ENCODE measurements at regions not wholly inside any gene's neighbourhood (a gene's known extent, or its start where the extent isn't known, plus 50 kb on each side); places are given as distances from the start of the nearest gene placed in this dataset.
A peak's percentile ranks its signal among the peaks of the same experiment; 100 is the strongest.

GRCh38 chr6:22001396-22002027 is 295.3 kb downstream of the PRL start:
- DNase-seq (ENCODE audit: insufficient read length, low spot score) = no peak
- TF ChIP-seq POLR2A (IDR thresholded peaks at IDR 0.05; ENCODE audit: low read depth, low read length) = no peak
- FAIRE-seq = peak; percentile 64

- FAIRE-seq (no peak), DNase-seq (ENCODE audit: insufficient read length, low spot score) (no peak)
- no peak for TF ChIP-seq POLR2A (IDR thresholded peaks at IDR 0.05; ENCODE audit: low read depth, low read length)
Measured at GRCh38 chr6:22003287-22003686, 293.5 kb downstream of the PRL start.

GRCh38 chr6:22006795-22007194 is 290.0 kb downstream of the PRL start:
- no peak for FAIRE-seq
- TF ChIP-seq POLR2A (IDR thresholded peaks at IDR 0.05; ENCODE audit: low read depth, low read length) = no peak
- no peak for DNase-seq (ENCODE audit: insufficient read length, low spot score)

GRCh38 chr6:22007469-22007868 is 289.4 kb downstream of the PRL start:
- TF ChIP-seq POLR2A (IDR thresholded peaks at IDR 0.05; ENCODE audit: low read depth, low read length) = no peak
- DNase-seq (ENCODE audit: insufficient read length, low spot score) = no peak
- no peak for FAIRE-seq

GRCh38 chr6:22008248-22008836 is 288.5 kb downstream of the PRL start:
- FAIRE-seq = no peak
- no peak for DNase-seq (ENCODE audit: insufficient read length, low spot score)
- TF ChIP-seq POLR2A (IDR thresholded peaks at IDR 0.05; ENCODE audit: low read depth, low read length) = no peak

- FAIRE-seq (no peak), DNase-seq (ENCODE audit: insufficient read length, low spot score) (no peak)
- no peak for TF ChIP-seq POLR2A (IDR thresholded peaks at IDR 0.05; ENCODE audit: low read depth, low read length)
Measured at GRCh38 chr6:22010102-22010501, 286.7 kb downstream of the PRL start.

- no peak for TF ChIP-seq POLR2A (IDR thresholded peaks at IDR 0.05; ENCODE audit: low read depth, low read length)
- DNase-seq (ENCODE audit: insufficient read length, low spot score) (no peak), FAIRE-seq (no peak)
Measured at GRCh38 chr6:22015216-22015615, 281.6 kb downstream of the PRL start.

- TF ChIP-seq POLR2A (IDR thresholded peaks at IDR 0.05; ENCODE audit: low read depth, low read length) = no peak
- DNase-seq (ENCODE audit: insufficient read length, low spot score) (no peak), FAIRE-seq (no peak)
Measured at GRCh38 chr6:22015944-22016343, 280.9 kb downstream of the PRL start.

GRCh38 chr6:22017272-22017671 is 279.6 kb downstream of the PRL start:
- FAIRE-seq (no peak), DNase-seq (ENCODE audit: insufficient read length, low spot score) (no peak)
- no peak for TF ChIP-seq POLR2A (IDR thresholded peaks at IDR 0.05; ENCODE audit: low read depth, low read length)

GRCh38 chr6:22017766-22018165 is 279.1 kb downstream of the PRL start:
- DNase-seq (ENCODE audit: insufficient read length, low spot score) (no peak), FAIRE-seq (no peak)
- no peak for TF ChIP-seq POLR2A (IDR thresholded peaks at IDR 0.05; ENCODE audit: low read depth, low read length)

GRCh38 chr6:22019857-22020256 is 277.0 kb downstream of the PRL start:
- no peak for TF ChIP-seq POLR2A (IDR thresholded peaks at IDR 0.05; ENCODE audit: low read depth, low read length)
- FAIRE-seq (peak; percentile 11), DNase-seq (ENCODE audit: insufficient read length, low spot score) (no peak)

GRCh38 chr6:22020299-22021003 is 276.4 kb downstream of the PRL start:
- DNase-seq (ENCODE audit: insufficient read length, low spot score) (no peak), FAIRE-seq (no peak)
- no peak for TF ChIP-seq POLR2A (IDR thresholded peaks at IDR 0.05; ENCODE audit: low read depth, low read length)

GRCh38 chr6:22021966-22022365 is 274.9 kb downstream of the PRL start:
- DNase-seq (ENCODE audit: insufficient read length, low spot score) (no peak), FAIRE-seq (no peak)
- TF ChIP-seq POLR2A (IDR thresholded peaks at IDR 0.05; ENCODE audit: low read depth, low read length) = no peak

- no peak for TF ChIP-seq POLR2A (IDR thresholded peaks at IDR 0.05; ENCODE audit: low read depth, low read length)
- DNase-seq (ENCODE audit: insufficient read length, low spot score) (no peak), FAIRE-seq (no peak)
Measured at GRCh38 chr6:22023937-22024336, 272.9 kb downstream of the PRL start.

GRCh38 chr6:22024973-22025467 is 271.8 kb downstream of the PRL start:
- DNase-seq (ENCODE audit: insufficient read length, low spot score) (no peak), FAIRE-seq (no peak)
- no peak for TF ChIP-seq POLR2A (IDR thresholded peaks at IDR 0.05; ENCODE audit: low read depth, low read length)
